OCI-LY1 (cell line): ENCODE measurements at regions not wholly inside any gene's neighbourhood (a gene's known extent, or its start where the extent isn't known, plus 50 kb on each side); places are given as distances from the start of the nearest gene placed in this dataset.

ENCODE experiments used
- H2AFZ ChIP-seq: fragments of 200-600 bp; sonication (generic), shearing (Covaris generic); 2 replicates; pipeline ENCODE4 v1.6.0; 2014; ENCODE audit warnings: antibody characterized with exemption, mild to moderate bottlenecking, low read length
- H3F3A ChIP-seq: fragments of 200-600 bp; sonication (generic), shearing (Covaris generic); 2 replicates; pipeline ENCODE4 v1.6.0; 2014; ENCODE audit warnings: mild to moderate bottlenecking, antibody characterized with exemption, low read length, moderate library complexity; ENCODE audit not compliant: insufficient read depth
- H3K27ac ChIP-seq: fragments of 200-600 bp; sonication (generic); 2 replicates; pipeline ENCODE4 v1.5.1; 2014; ENCODE audit warnings: low read length, mixed run types, mild to moderate bottlenecking, low read depth; ENCODE audit not compliant: poor library complexity, severe bottlenecking
- H3K27me3 ChIP-seq: fragments of 200-600 bp; sonication (generic); 2 replicates; pipeline ENCODE4 v1.6.0; 2014; ENCODE audit warnings: antibody characterized with exemption, mild to moderate bottlenecking, low read length, moderate library complexity; ENCODE audit not compliant: insufficient read depth
- H3K36me3 ChIP-seq: fragments of 200-600 bp; sonication (generic); 2 replicates; pipeline ENCODE4 v1.6.1; 2014; ENCODE audit warnings: mild to moderate bottlenecking, antibody characterized with exemption, low read length, moderate library complexity, mixed read lengths; ENCODE audit not compliant: insufficient read depth
- H3K4me1 ChIP-seq: fragments of 200-600 bp; sonication (generic); 2 replicates; pipeline ENCODE4 v1.5.1; 2014; ENCODE audit warnings: mild to moderate bottlenecking, low read length, moderate library complexity; ENCODE audit not compliant: insufficient read depth, severe bottlenecking
- H3K4me2 ChIP-seq: fragments of 200-600 bp; sonication (generic), shearing (Covaris generic); 2 replicates; pipeline ENCODE4 v1.6.1; 2014; ENCODE audit warnings: low read length
- H3K4me3 ChIP-seq: fragments of 200-600 bp; sonication (generic); 2 replicates; pipeline ENCODE4 v1.5.1; 2014; ENCODE audit warnings: low read length, low read depth, mild to moderate bottlenecking, mixed read lengths; ENCODE audit not compliant: poor library complexity, severe bottlenecking
- H3K79me2 ChIP-seq: fragments of 200-600 bp; shearing (Covaris generic); 2 replicates; pipeline ENCODE4 v1.6.1; 2016; ENCODE audit warnings: mixed run types, low read length, mixed read lengths; ENCODE audit not compliant: insufficient read depth
- H3K9ac ChIP-seq: fragments of 200-600 bp; sonication (generic), shearing (Covaris generic); 2 replicates; pipeline ENCODE4 v1.6.1; 2014; ENCODE audit warnings: mild to moderate bottlenecking, low read length, mixed read lengths
- H3K9me2 ChIP-seq: fragments of 200-600 bp; sonication (generic), shearing (Covaris generic); 2 replicates; pipeline ENCODE4 v1.6.1; 2014; ENCODE audit warnings: low read depth, mild to moderate bottlenecking, low read length, mixed read lengths
- H3K9me3 ChIP-seq: fragments of 200-600 bp; shearing (Covaris generic); 2 replicates; pipeline ENCODE4 v1.6.1; 2014; ENCODE audit warnings: low read length, mixed read lengths
- H4K20me1 ChIP-seq: fragments of 200-600 bp; sonication (generic), shearing (Covaris generic); 2 replicates; pipeline ENCODE4 v1.6.0; 2016; ENCODE audit warnings: mild to moderate bottlenecking, low read length; ENCODE audit not compliant: insufficient read depth
- EZH2 ChIP-seq: fragments of 200-600 bp; sonication (generic), shearing (Covaris generic); IDR thresholded peaks from 2 replicates; pipeline ENCODE4 v1.8.0; 2017; ENCODE audit warnings: borderline replicate concordance, mixed run types, mild to moderate bottlenecking, antibody characterized with exemption, low read length, moderate library complexity, mixed read lengths
- TF ChIP-seq, protein P1 (sequence below): fragments of 200-600 bp; sonication (generic), shearing (Covaris generic); IDR thresholded peaks from 2 replicates; pipeline ENCODE4 v1.5.1; 2017; ENCODE audit warnings: mild to moderate bottlenecking, antibody characterized with exemption, low read length, moderate library complexity, mixed read lengths

DNA sequence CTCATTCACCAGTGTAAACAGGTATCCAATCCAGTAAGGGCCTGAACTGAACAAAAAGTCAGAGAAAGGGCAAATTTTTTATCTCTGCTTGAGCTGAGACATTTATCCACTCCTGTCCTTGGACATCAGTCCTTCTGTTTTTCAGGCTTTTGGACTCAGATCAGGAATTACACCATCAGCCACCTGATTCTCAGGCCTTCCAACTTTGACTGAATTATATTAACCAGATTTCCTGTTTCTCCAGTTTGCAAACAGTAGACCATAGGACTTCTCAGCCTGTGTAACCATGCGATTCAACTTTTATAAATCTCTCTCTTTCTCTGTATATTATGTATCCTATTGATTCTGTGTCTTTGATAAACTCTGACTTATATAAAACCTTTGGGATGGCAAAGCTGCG lies 289.3 kb upstream of the CDH2 start:
- H3K4me1 ChIP-seq, result no peaks in the 10 kb centered on the region
- no peaks in the 10 kb centered on the region for H3K9me3 ChIP-seq
- TF ChIP-seq EZH2, result no peak
- TF ChIP-seq, protein P1, sequence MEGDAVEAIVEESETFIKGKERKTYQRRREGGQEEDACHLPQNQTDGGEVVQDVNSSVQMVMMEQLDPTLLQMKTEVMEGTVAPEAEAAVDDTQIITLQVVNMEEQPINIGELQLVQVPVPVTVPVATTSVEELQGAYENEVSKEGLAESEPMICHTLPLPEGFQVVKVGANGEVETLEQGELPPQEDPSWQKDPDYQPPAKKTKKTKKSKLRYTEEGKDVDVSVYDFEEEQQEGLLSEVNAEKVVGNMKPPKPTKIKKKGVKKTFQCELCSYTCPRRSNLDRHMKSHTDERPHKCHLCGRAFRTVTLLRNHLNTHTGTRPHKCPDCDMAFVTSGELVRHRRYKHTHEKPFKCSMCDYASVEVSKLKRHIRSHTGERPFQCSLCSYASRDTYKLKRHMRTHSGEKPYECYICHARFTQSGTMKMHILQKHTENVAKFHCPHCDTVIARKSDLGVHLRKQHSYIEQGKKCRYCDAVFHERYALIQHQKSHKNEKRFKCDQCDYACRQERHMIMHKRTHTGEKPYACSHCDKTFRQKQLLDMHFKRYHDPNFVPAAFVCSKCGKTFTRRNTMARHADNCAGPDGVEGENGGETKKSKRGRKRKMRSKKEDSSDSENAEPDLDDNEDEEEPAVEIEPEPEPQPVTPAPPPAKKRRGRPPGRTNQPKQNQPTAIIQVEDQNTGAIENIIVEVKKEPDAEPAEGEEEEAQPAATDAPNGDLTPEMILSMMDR, result no peak
- H3K4me2 ChIP-seq, result no peak overlapping the region
- H3K9me2 ChIP-seq, result no peaks in the 10 kb centered on the region
- no peak overlapping the region for H3K9ac ChIP-seq
- no peak overlapping the region for H3K4me3 ChIP-seq
- no peaks in the 10 kb centered on the region for H3K27me3 ChIP-seq
- no peaks in the 10 kb centered on the region for H3K79me2 ChIP-seq
- H3K36me3 ChIP-seq, result no peaks in the 10 kb centered on the region
- H3K27ac ChIP-seq, result no peak overlapping the region
- no peaks in the 10 kb centered on the region for H3F3A ChIP-seq
- no peaks in the 10 kb centered on the region for H4K20me1 ChIP-seq
- no peak overlapping the region for H2AFZ ChIP-seq

DNA sequence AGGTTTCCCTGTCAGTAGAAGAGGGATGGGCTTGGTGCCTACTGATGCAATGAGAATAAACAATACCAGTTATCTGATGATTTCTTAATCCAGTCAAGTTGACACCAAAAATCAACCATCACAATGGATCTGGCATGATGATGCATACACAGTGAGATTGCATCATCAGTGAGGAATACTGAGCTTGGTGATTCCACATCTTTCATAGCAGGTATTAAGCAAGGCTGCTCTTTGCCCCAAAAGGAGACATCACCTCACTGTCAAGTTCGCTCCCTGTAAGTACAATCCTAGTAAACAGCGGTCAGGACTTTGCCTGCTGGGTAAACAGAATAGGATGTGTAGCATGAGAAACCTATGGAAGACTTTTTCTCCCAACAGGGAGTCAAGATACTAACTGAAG lies 282.7 kb upstream of the CDH2 start:
- H3K4me3 ChIP-seq, result no peak overlapping the region
- H3K9me2 ChIP-seq, result no peaks in the 10 kb centered on the region

DNA sequence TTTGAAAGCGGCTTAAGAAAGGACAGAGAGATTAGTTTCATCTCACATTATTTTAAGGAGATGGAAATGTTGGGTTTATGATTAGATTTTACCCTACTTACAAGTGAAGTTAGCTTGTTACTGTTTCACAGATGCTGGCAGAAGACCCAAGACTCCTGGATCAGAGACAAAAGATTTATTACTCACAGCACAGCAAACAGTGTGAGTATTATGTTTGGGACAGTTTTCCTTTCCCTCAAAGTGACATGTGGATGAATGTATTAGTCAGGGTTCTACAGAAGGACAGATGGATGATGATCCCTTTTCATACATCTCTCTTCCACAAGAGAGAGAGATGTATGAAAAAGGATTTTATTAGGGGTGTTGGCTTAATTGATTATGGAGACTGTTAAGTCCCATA lies 281.8 kb upstream of the CDH2 start:
- H3K9ac ChIP-seq, result no peak overlapping the region
- H3K9me3 ChIP-seq, result no peaks in the 10 kb centered on the region
- no peaks in the 10 kb centered on the region for H3K9me2 ChIP-seq
- H3K27me3 ChIP-seq, result no peaks in the 10 kb centered on the region
- H3K4me1 ChIP-seq, result no peaks in the 10 kb centered on the region
- no peaks in the 10 kb centered on the region for H3F3A ChIP-seq
- no peak overlapping the region for H3K27ac ChIP-seq
- no peaks in the 10 kb centered on the region for H3K79me2 ChIP-seq
- no peak overlapping the region for H3K4me2 ChIP-seq
- no peak overlapping the region for H2AFZ ChIP-seq
- H4K20me1 ChIP-seq, result no peaks in the 10 kb centered on the region
- TF ChIP-seq EZH2, result no peak
- TF ChIP-seq, protein P1, result no peak
- no peaks in the 10 kb centered on the region for H3K36me3 ChIP-seq
- no peak overlapping the region for H3K4me3 ChIP-seq

More for the DNA sequence above, 282.7 kb upstream of the CDH2 start:
- no peak overlapping the region for H3K4me2 ChIP-seq
- H2AFZ ChIP-seq, result no peak overlapping the region
- no peak overlapping the region for H3K9ac ChIP-seq
- no peak overlapping the region for H3K27ac ChIP-seq
- H3F3A ChIP-seq, result no peaks in the 10 kb centered on the region
- no peaks in the 10 kb centered on the region for H3K27me3 ChIP-seq
- no peaks in the 10 kb centered on the region for H4K20me1 ChIP-seq
- H3K9me3 ChIP-seq, result no peaks in the 10 kb centered on the region
- H3K36me3 ChIP-seq, result no peaks in the 10 kb centered on the region
- no peak for TF ChIP-seq EZH2
- TF ChIP-seq, protein P1, result no peak
- H3K79me2 ChIP-seq, result no peaks in the 10 kb centered on the region
- no peaks in the 10 kb centered on the region for H3K4me1 ChIP-seq
